ENCODE measurements at regions not wholly inside any gene's neighbourhood (a gene's known extent, or its start where the extent isn't known, plus 50 kb on each side); places are given as distances from the start of the nearest gene placed in this dataset.

DNA sequence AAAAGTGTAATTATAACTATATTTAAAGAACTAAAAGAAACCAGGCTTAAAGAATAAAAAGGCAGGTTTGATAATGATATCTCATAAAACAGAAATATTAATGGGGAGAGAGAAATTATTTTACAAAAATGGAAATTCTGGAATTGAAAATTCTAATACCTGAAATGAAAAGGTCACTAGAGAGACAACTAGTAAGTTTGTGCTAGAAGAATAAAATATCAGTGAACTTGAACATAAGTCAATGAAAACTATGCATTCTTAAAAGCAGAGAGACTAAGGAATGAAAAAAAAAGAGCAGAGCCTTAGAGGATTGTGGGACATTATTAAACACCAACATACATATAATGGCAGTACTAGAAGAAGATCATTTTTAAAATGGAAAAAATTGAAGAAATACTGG is 1475.0 kb upstream of the ZEB2 start:
- Histone ChIP-seq H3K27me3 (ENCODE audit: control insufficient read depth, insufficient read depth, low read length) (no peaks in the 10 kb centered on the region), H3K36me3 (ENCODE audit: control insufficient read depth in 2 of 3, insufficient read depth in 3 of 3, low read length in 3 of 3) (no peaks in the 10 kb centered on the region), H3K27ac (ENCODE audit: low read depth in 2 of 2, low read length in 2 of 2) (no peak overlapping the region), H3K4me3 (ENCODE audit: low read length in 3 of 3) (no peak overlapping the region), H3K9ac (ENCODE audit: low read length in 3 of 3) (no peak overlapping the region), H3K4me1 (ENCODE audit: control insufficient read depth in 2 of 3, insufficient read depth in 2 of 3, low read depth in 1 of 3, low read length in 3 of 3) (no peaks in the 10 kb centered on the region), H3K9me3 (ENCODE audit: control insufficient read depth in 2 of 3, insufficient read depth in 1 of 3, low read length in 3 of 3) (peaks cover 0 to 3% (median 0%) of the 10 kb centered on the region in 3 donors)
- TF ChIP-seq, protein P1, sequence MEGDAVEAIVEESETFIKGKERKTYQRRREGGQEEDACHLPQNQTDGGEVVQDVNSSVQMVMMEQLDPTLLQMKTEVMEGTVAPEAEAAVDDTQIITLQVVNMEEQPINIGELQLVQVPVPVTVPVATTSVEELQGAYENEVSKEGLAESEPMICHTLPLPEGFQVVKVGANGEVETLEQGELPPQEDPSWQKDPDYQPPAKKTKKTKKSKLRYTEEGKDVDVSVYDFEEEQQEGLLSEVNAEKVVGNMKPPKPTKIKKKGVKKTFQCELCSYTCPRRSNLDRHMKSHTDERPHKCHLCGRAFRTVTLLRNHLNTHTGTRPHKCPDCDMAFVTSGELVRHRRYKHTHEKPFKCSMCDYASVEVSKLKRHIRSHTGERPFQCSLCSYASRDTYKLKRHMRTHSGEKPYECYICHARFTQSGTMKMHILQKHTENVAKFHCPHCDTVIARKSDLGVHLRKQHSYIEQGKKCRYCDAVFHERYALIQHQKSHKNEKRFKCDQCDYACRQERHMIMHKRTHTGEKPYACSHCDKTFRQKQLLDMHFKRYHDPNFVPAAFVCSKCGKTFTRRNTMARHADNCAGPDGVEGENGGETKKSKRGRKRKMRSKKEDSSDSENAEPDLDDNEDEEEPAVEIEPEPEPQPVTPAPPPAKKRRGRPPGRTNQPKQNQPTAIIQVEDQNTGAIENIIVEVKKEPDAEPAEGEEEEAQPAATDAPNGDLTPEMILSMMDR (IDR thresholded peaks at IDR 0.05; ENCODE audit: borderline replicate concordance, extremely low read depth, insufficient read depth) = no peak
- intact Hi-C loops (cut with DNase I) = no loop called here
- no peak for FAIRE-seq
- DNase-seq = no peak

DNA sequence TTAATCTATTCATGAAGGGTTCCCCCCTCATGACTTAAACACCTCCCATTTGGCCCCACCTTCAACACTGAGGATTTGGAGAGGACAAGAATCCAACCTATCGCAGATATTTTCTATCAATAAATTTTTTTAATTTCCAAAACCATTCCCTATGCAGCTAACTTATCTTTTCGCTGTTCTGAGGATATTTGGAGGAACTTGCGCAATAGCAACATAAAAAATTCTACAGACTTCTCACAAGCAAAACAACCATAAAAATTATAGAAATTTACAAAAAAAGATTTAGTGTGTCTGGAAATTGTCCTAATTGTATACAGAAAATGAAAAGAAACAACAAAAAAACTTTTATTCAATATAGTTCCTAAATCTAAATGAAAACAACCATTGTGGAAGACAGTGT is 1472.7 kb upstream of the ZEB2 start:
- Histone ChIP-seq H3K9ac (ENCODE audit: low read length in 3 of 3) (no peak overlapping the region), H3K27ac (ENCODE audit: low read depth in 2 of 2, low read length in 2 of 2) (no peak overlapping the region), H3K9me3 (ENCODE audit: control insufficient read depth in 2 of 3, insufficient read depth in 1 of 3, low read length in 3 of 3) (peaks cover 0 to 3% (median 0%) of the 10 kb centered on the region in 3 donors), H3K4me3 (ENCODE audit: low read length in 3 of 3) (no peak overlapping the region), H3K36me3 (ENCODE audit: control insufficient read depth in 2 of 3, insufficient read depth in 3 of 3, low read length in 3 of 3) (no peaks in the 10 kb centered on the region), H3K4me1 (ENCODE audit: control insufficient read depth in 2 of 3, insufficient read depth in 2 of 3, low read depth in 1 of 3, low read length in 3 of 3) (no peaks in the 10 kb centered on the region), H3K27me3 (ENCODE audit: control insufficient read depth, insufficient read depth, low read length) (no peaks in the 10 kb centered on the region)
- no peak for FAIRE-seq
- DNase-seq = no peak
- TF ChIP-seq, protein P1 (IDR thresholded peaks at IDR 0.05; ENCODE audit: borderline replicate concordance, extremely low read depth, insufficient read depth) = no peak
- intact Hi-C loops (cut with DNase I) = no loop called here

DNA sequence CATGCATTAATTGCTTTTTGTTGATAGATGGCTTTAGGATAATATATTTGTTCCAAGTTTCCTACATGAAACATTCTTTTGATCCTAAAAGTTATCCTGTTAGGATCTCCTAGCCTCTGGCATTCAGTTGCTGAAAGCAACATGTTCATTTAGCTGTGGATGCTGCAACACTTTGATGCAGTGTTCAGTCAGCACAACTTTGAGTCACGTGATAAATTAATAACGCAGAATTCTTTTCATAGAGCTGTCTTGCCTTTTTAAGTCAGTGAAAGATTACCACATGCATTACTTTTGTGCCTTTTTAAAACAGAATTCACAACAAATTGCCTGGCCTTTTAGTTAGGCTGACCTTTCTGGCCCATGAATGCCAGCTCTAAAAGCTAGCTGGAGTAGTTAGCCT is 1467.9 kb upstream of the ZEB2 start:
- Histone ChIP-seq H3K9me3 (ENCODE audit: control insufficient read depth in 2 of 3, insufficient read depth in 1 of 3, low read length in 3 of 3) (no peaks in the 10 kb centered on the region), H3K4me1 (ENCODE audit: control insufficient read depth in 2 of 3, insufficient read depth in 2 of 3, low read depth in 1 of 3, low read length in 3 of 3) (no peaks in the 10 kb centered on the region), H3K4me3 (ENCODE audit: low read length in 3 of 3) (no peak overlapping the region), H3K27ac (ENCODE audit: low read depth in 2 of 2, low read length in 2 of 2) (no peak overlapping the region), H3K9ac (ENCODE audit: low read length in 3 of 3) (no peak overlapping the region), H3K27me3 (ENCODE audit: control insufficient read depth, insufficient read depth, low read length) (no peaks in the 10 kb centered on the region), H3K36me3 (ENCODE audit: control insufficient read depth in 2 of 3, insufficient read depth in 3 of 3, low read length in 3 of 3) (no peaks in the 10 kb centered on the region)
- intact Hi-C loops (cut with DNase I) = no loop called here
- no peak for FAIRE-seq
- TF ChIP-seq, protein P1 (IDR thresholded peaks at IDR 0.05; ENCODE audit: borderline replicate concordance, extremely low read depth, insufficient read depth) = no peak
- no peak for DNase-seq

DNA sequence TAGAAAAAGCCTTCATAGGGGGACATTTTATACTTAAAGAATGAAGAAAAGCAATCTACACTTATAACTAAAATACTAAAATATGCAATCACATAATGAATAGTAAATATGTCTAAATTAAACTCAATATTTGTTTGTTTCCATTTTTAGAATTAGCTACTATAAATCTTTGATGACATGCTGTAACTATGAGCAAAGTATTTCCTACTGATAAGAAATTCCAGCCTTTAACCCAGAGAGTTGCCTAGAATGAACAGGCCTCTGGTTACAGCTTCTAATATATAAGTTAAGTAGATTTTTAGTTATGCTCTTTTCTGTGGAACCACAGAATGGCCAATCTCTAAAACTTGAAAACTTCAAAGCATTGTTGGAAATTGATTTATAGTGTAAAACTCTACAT is 1465.6 kb upstream of the ZEB2 start:
- H3K4me3 ChIP-seq (ENCODE audit: low read length in 3 of 3) = no peak overlapping the region
- no peaks in the 10 kb centered on the region for H3K4me1 ChIP-seq (ENCODE audit: control insufficient read depth in 2 of 3, insufficient read depth in 2 of 3, low read depth in 1 of 3, low read length in 3 of 3)
- no peak overlapping the region for H3K27ac ChIP-seq (ENCODE audit: low read depth in 2 of 2, low read length in 2 of 2)
- no peaks in the 10 kb centered on the region for H3K9me3 ChIP-seq (ENCODE audit: control insufficient read depth in 2 of 3, insufficient read depth in 1 of 3, low read length in 3 of 3)
- intact Hi-C loops (cut with DNase I) = no loop called here
- H3K9ac ChIP-seq (ENCODE audit: low read length in 3 of 3) = no peak overlapping the region
- TF ChIP-seq, protein P1 (IDR thresholded peaks at IDR 0.05; ENCODE audit: borderline replicate concordance, extremely low read depth, insufficient read depth) = no peak
- peak in 2 of 5 donors; percentile 2 to 16 for DNase-seq
- H3K36me3 ChIP-seq (ENCODE audit: control insufficient read depth in 2 of 3, insufficient read depth in 3 of 3, low read length in 3 of 3) = no peaks in the 10 kb centered on the region
- FAIRE-seq = no peak
- H3K27me3 ChIP-seq (ENCODE audit: control insufficient read depth, insufficient read depth, low read length) = no peaks in the 10 kb centered on the region

All from kidney (tissue), 13 donors.